Activated CD4-positive, CD25-positive, alpha-beta regulatory T cell treated with anti-CD3 and anti-CD28 coated beads, Interleukin-2, amount 50 U/mL, for 16 hours (primary cell): ENCODE measurements at regions not wholly inside any gene's neighbourhood (a gene's known extent, or its start where the extent isn't known, plus 50 kb on each side); places are given as distances from the start of the nearest gene placed in this dataset.

Experiments
- DNase-seq: peaks from one replicate; pipeline ENCODE4 v3.0.0-alpha.2; 2020; ENCODE audit warnings: low read depth, low spot score

GRCh38 chr1:168782559-168783116 is 53.6 kb upstream of the DPT start:
- no peak for DNase-seq

GRCh38 chr1:168783458-168784210 is 54.6 kb upstream of the DPT start:
- no peak for DNase-seq

GRCh38 chr1:168786476-168787330 is 57.7 kb upstream of the DPT start:
- DNase-seq: no peak

GRCh38 chr1:168788258-168788657 is 59.3 kb upstream of the DPT start:
- no peak for DNase-seq

- DNase-seq: no peak
Measured at GRCh38 chr1:168789501-168789900, 60.5 kb upstream of the DPT start.

- DNase-seq: no peak
Measured at GRCh38 chr1:168792142-168792541, 63.1 kb upstream of the DPT start.

- no peak for DNase-seq
Measured at GRCh38 chr1:168792592-168793125, 63.7 kb upstream of the DPT start.

- DNase-seq: no peak
Measured at GRCh38 chr1:168794057-168794456, 65.1 kb upstream of the DPT start.

GRCh38 chr1:168795681-168796080 is 66.7 kb upstream of the DPT start:
- no peak for DNase-seq

GRCh38 chr1:168799927-168800605 is 71.1 kb upstream of the DPT start:
- no peak for DNase-seq

- no peak for DNase-seq
Measured at GRCh38 chr1:168801032-168801745, 72.2 kb upstream of the DPT start.

GRCh38 chr1:168803806-168804510 is 75.0 kb upstream of the DPT start:
- no peak for DNase-seq

- no peak for DNase-seq
Measured at GRCh38 chr1:168806952-168807351, 77.9 kb upstream of the DPT start.

- DNase-seq: no peak
Measured at GRCh38 chr1:168811176-168811575, 82.2 kb upstream of the DPT start.

- DNase-seq: no peak
Measured at GRCh38 chr1:168819668-168820067, 90.7 kb upstream of the DPT start.

GRCh38 chr1:168821434-168821833 is 92.4 kb upstream of the DPT start:
- no peak for DNase-seq

- DNase-seq: no peak
Measured at GRCh38 chr1:168822911-168823310, 93.9 kb upstream of the DPT start.

- no peak for DNase-seq
Measured at GRCh38 chr1:168823988-168824387, 95.0 kb upstream of the DPT start.

GRCh38 chr1:168824418-168825065 is 95.5 kb upstream of the DPT start:
- DNase-seq: no peak

GRCh38 chr1:168825129-168825528 is 96.1 kb upstream of the DPT start:
- DNase-seq: no peak
